ENCODE measurements at regions not wholly inside any gene's neighbourhood (a gene's known extent, or its start where the extent isn't known, plus 50 kb on each side); places are given as distances from the start of the nearest gene placed in this dataset.

- TF ChIP-seq POLR2A (IDR thresholded peaks at IDR 0.05) (no peak), CTCF (IDR thresholded peaks at IDR 0.05) (no peak)
Observed at GRCh38 chr17:52789829-52790228, 631.3 kb upstream of the CA10 start.

Measured in esophagus squamous epithelium (tissue), 4 donors.